ENCODE measurements at regions not wholly inside any gene's neighbourhood (a gene's known extent, or its start where the extent isn't known, plus 50 kb on each side); places are given as distances from the start of the nearest gene placed in this dataset.

DNA sequence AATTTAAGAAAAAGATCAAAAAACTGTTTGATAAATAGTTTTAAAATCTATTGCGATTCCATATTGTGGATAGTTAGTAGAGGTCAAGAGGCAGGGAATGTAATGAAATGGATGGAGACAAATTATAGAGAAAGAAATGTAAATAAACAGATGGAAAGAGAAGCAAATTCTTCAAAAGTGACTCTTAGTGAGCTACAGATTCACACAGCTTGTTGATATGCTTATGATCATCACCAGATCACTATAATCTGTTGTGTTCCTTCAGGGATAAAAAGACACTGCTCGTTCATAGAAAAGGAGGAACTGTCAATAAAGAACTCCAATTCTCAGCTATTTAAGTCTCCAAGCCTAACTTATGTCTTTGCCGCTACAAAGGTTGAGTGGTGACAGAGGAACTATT, 251.4 kb upstream of the SEMA3C start:
- TF ChIP-seq YY1 (IDR thresholded peaks at IDR 0.05; ENCODE audit: insufficient read depth, insufficient read length): no peak
- TF ChIP-seq ZNF274 (IDR thresholded peaks at IDR 0.05; ENCODE audit: low read depth, low read length): no peak
- TF ChIP-seq SUZ12 (IDR thresholded peaks at IDR 0.05; ENCODE audit: extremely low read depth, insufficient read depth, insufficient read length): no peak
